HCT116 (cell line): ENCODE measurements at regions not wholly inside any gene's neighbourhood (a gene's known extent, or its start where the extent isn't known, plus 50 kb on each side); places are given as distances from the start of the nearest gene placed in this dataset.

Source experiments
- ATAC-seq: fragments of 200-7000 bp; cut with Tn5 transposase; 2 replicates; pipeline ENCODE4 v1.9.1; 2020; ENCODE audit warnings: mild to moderate bottlenecking, moderate library complexity
- BruUV-seq: library from RNA; stranded (reverse); fragments of 400-500 nt; replicated peaks from 2 replicates; lab custom pipeline; 2021; lab: Mats Ljungman, UMichigan
- CTCF ChIA-PET: fragments of 300-600 bp; sonication (Branson Sonifier 250); formaldehyde crosslinking; loops from one replicate; lab custom pipeline; 2021; ENCODE audit warnings: antibody characterized with exemption; lab: Charles Lee
- POLR2A ChIA-PET: fragments of 300-600, 350-600 bp; sonication (Branson Sonifier 250); formaldehyde crosslinking; loops from one replicate; lab custom pipeline; 2021; ENCODE audit warnings: antibody characterized with exemption; lab: Charles Lee
- RAD21 ChIA-PET, 2 experiments: fragments of 300-600 bp; sonication (Branson Sonifier 250); formaldehyde crosslinking; loops; one replicate each; lab custom pipeline; 2023; ENCODE audit warnings: low total read pairs in 2 of 2; ENCODE audit not compliant: uncharacterized antibody in 2 of 2, unreplicated experiment in 2 of 2, low non-redundant PET in 1 of 2; lab: Charles Lee
- DNase-seq: peaks from one replicate; pipeline ENCODE4 v3.0.0-alpha.2; 2010; ENCODE audit warnings: low read depth, low spot score
- H2AFZ ChIP-seq: fragments of 200-600 bp; shearing (Covaris generic), sonication (generic); 2 replicates; pipeline ENCODE4 v1.6.1; 2017; ENCODE audit warnings: low read depth, mixed run types, mixed read lengths, antibody characterized with exemption, low read length; ENCODE audit not compliant: poor library complexity, severe bottlenecking
- H3K27ac ChIP-seq: 2 replicates; pipeline ENCODE4 v1.5.1; 2012; ENCODE audit warnings: low read depth, low read length
- H3K27me3 ChIP-seq: fragments of 200-600 bp; sonication (generic); 2 replicates; pipeline ENCODE4 v1.6.1; 2016; ENCODE audit warnings: mixed run types, low read length, mixed read lengths; ENCODE audit not compliant: insufficient read depth
- H3K36me3 ChIP-seq, 2 experiments: fragments of 200-500 bp in 1 of 2; fragments of 200-600 bp in 1 of 2; sonication (Bioruptor generic) in 1 of 2; sonication (generic) in 1 of 2; 2 replicates each; pipeline versions ENCODE4 v1.5.1 to v1.6.1; 2014 to 2016; ENCODE audit warnings: low read length in 2 of 2, inconsistent platforms in 1 of 2, mixed read lengths in 1 of 2, mixed run types in 1 of 2; ENCODE audit not compliant: insufficient read depth in 2 of 2, control insufficient read depth in 1 of 2
- H3K4me1 ChIP-seq, 2 experiments: fragments of 200-600 bp in 1 of 2; sonication (generic) in 1 of 2; 2 replicates each; pipeline versions ENCODE4 v1.5.1 to v1.6.1; 2012 to 2017; ENCODE audit warnings: low read length in 2 of 2, inconsistent platforms in 1 of 2, mild to moderate bottlenecking in 1 of 2, mixed read lengths in 1 of 2, mixed run types in 1 of 2, moderate library complexity in 1 of 2; ENCODE audit not compliant: insufficient read depth in 2 of 2, control insufficient read depth in 1 of 2
- H3K4me2 ChIP-seq: fragments of 200-600 bp; sonication (generic); 2 replicates; pipeline ENCODE4 v1.6.1; 2017; ENCODE audit warnings: mixed run types, low read length, mixed read lengths
- H3K4me3 ChIP-seq, 2 experiments: fragments of 200-600 bp in 1 of 2; sonication (generic) in 1 of 2; replicated peaks in 1 of 2; 2 replicates each; pipeline ENCODE4 v1.5.1; 2011 to 2016; ENCODE audit warnings: low read length in 2 of 2, control low read depth in 1 of 2, low read depth in 1 of 2, mild to moderate bottlenecking in 1 of 2, mixed read lengths in 1 of 2, mixed run types in 1 of 2
- H3K79me2 ChIP-seq: fragments of 200-600 bp; sonication (generic); 2 replicates; pipeline ENCODE4 v1.6.1; 2017; ENCODE audit warnings: mild to moderate bottlenecking, mixed run types, low read length, moderate library complexity, mixed read lengths; ENCODE audit not compliant: insufficient read depth
- H3K9ac ChIP-seq: fragments of 200-600 bp; sonication (generic); 2 replicates; pipeline ENCODE4 v1.6.1; 2016; ENCODE audit warnings: low read length, mixed read lengths
- H3K9me2 ChIP-seq: fragments of 200-600 bp; sonication (generic), shearing (Covaris generic); 2 replicates; pipeline ENCODE4 v1.6.1; 2017; ENCODE audit warnings: mixed run types, mild to moderate bottlenecking, moderate library complexity; ENCODE audit not compliant: insufficient read depth
- H3K9me3 ChIP-seq, 2 experiments: fragments of 200-500 bp in 1 of 2; fragments of 200-600 bp in 1 of 2; sonication (Bioruptor generic) in 1 of 2; sonication (generic) in 1 of 2; 2 replicates each; pipeline ENCODE4 v1.6.1; 2014 to 2017; ENCODE audit warnings: low read length in 2 of 2, mixed read lengths in 2 of 2, inconsistent platforms in 1 of 2, low read depth in 1 of 2, mild to moderate bottlenecking in 1 of 2, mixed run types in 1 of 2, moderate library complexity in 1 of 2; ENCODE audit not compliant: control insufficient read depth in 1 of 2, insufficient read depth in 1 of 2
- H4K20me1 ChIP-seq: fragments of 200-600 bp; sonication (generic), shearing (Covaris generic); 2 replicates; pipeline ENCODE4 v1.6.1; 2017; ENCODE audit warnings: mixed run types, mild to moderate bottlenecking, moderate library complexity; ENCODE audit not compliant: insufficient read depth
- CTCF ChIP-seq, 3 experiments: fragments of 200-600 bp in 1 of 3; sonication (generic) in 1 of 3; IDR thresholded peaks in 2 of 3; conservative IDR thresholded peaks in 1 of 3; 2 replicates each; pipeline ENCODE4 v1.5.1; 2012 to 2017; ENCODE audit warnings: low read depth in 2 of 3, low read length in 2 of 3, antibody characterized with exemption in 1 of 3, borderline replicate concordance in 1 of 3, control low read depth in 1 of 3, mild to moderate bottlenecking in 1 of 3, mixed read lengths in 1 of 3, mixed run types in 1 of 3, moderate library complexity in 1 of 3; ENCODE audit not compliant: insufficient read depth in 1 of 3
- POLR2A ChIP-seq: IDR thresholded peaks from 2 replicates; pipeline ENCODE4 v1.7.0; 2011; ENCODE audit warnings: borderline replicate concordance; ENCODE audit not compliant: insufficient read depth, insufficient read length; ENCODE audit errors: extremely low read depth
- POLR2AphosphoS5 ChIP-seq: IDR thresholded peaks from 2 replicates; pipeline ENCODE4 v1.6.1; 2011; ENCODE audit warnings: mild to moderate bottlenecking, low read depth, low read length, moderate library complexity
- RAD21 ChIP-seq: IDR thresholded peaks from 2 replicates; pipeline ENCODE4 v1.6.1; 2012; ENCODE audit warnings: low read depth, mild to moderate bottlenecking
- SIN3A ChIP-seq: IDR thresholded peaks from 2 replicates; pipeline ENCODE4 v1.6.1; 2012; ENCODE audit warnings: low read depth
- intact Hi-C: fragments of 100-400 bp; cut with micrococcal nuclease; formaldehyde crosslinking; loops from 2 replicates; pipeline ENCODE4 v1.10.0; 2022
- TF ChIP-seq, protein P1 (sequence below): IDR thresholded peaks from 2 replicates; pipeline ENCODE4 v1.6.1; 2012

- no peak for TF ChIP-seq CTCF (IDR thresholded peaks at IDR 0.05 in 2 of 3, conservative IDR thresholded peaks at IDR 0.05 in 1 of 3; ENCODE audit: borderline replicate concordance in 1 of 3, insufficient read depth in 1 of 3, low read depth in 2 of 3, low read length in 2 of 3)
- no peak for TF ChIP-seq SIN3A
- TF ChIP-seq POLR2A: no peak
- TF ChIP-seq POLR2AphosphoS5: no peak
- TF ChIP-seq RAD21: no peak
Measured at GRCh38 chr17:65307961-65308316, 170.8 kb downstream of the RGS9 start (continued).

- no peaks in the 10 kb centered on the region for H3K9me2 ChIP-seq
- H3K36me3 ChIP-seq: no peaks in the 10 kb centered on the region
- CTCF ChIA-PET: no interaction called here
- intact Hi-C loops: no loop called here
- POLR2A ChIA-PET: no interaction called here
- ATAC-seq: no peak
- no peak overlapping the region for H3K27ac ChIP-seq
- H3K79me2 ChIP-seq: no peaks in the 10 kb centered on the region
- TF ChIP-seq SIN3A (no peak), RAD21 (no peak), CTCF (IDR thresholded peaks at IDR 0.05 in 2 of 3, conservative IDR thresholded peaks at IDR 0.05 in 1 of 3; ENCODE audit: borderline replicate concordance in 1 of 3, insufficient read depth in 1 of 3, low read depth in 2 of 3, low read length in 2 of 3) (peak in 1 of 3 experiments; percentile 19; a peak in 1 of 6 replicates)
- TF ChIP-seq, protein P1, sequence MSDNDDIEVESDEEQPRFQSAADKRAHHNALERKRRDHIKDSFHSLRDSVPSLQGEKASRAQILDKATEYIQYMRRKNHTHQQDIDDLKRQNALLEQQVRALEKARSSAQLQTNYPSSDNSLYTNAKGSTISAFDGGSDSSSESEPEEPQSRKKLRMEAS: no peak
- TF ChIP-seq, all 23 proteins: peak for 1
- RAD21 ChIA-PET: no interaction called here
- no peak overlapping the region for H3K4me2 ChIP-seq
- no peaks in the 10 kb centered on the region for H3K4me1 ChIP-seq
- no peak overlapping the region for H3K9ac ChIP-seq
- no peak overlapping the region for H3K4me3 ChIP-seq
- peaks cover 10% of the 10 kb centered on the region; the same call in 1 of the 2 replicates for H3K27me3 ChIP-seq
- no peaks in the 10 kb centered on the region for H4K20me1 ChIP-seq
- no peak for DNase-seq
- no peaks in the 10 kb centered on the region for H3K9me3 ChIP-seq
- H2AFZ ChIP-seq: no peak overlapping the region
- BruUV-seq: no TSS peak
Measured at GRCh38 chr17:65307081-65307960, 170.2 kb downstream of the RGS9 start.
